Smooth muscle cell (in vitro differentiated cells): ENCODE measurements at regions not wholly inside any gene's neighbourhood (a gene's known extent, or its start where the extent isn't known, plus 50 kb on each side); places are given as distances from the start of the nearest gene placed in this dataset.

Source experiments
- DNase-seq: peaks from one replicate; lab custom pipeline; 2025; ENCODE audit not compliant: unreplicated experiment; lab: John Stamatoyannopoulos, UW
- H2AFZ ChIP-seq: fragments of 200-600 bp; sonication (generic); 2 replicates; pipeline ENCODE4 v1.6.0; 2016; ENCODE audit warnings: antibody characterized with exemption, low read depth, mild to moderate bottlenecking
- H3F3A ChIP-seq: fragments of 200-600 bp; sonication (generic); 2 replicates; pipeline ENCODE4 v1.6.0; 2017; ENCODE audit warnings: antibody characterized with exemption, low read depth
- H3K27ac ChIP-seq: fragments of 200-600 bp; sonication (generic); 2 replicates; pipeline ENCODE4 v1.5.1; 2016; ENCODE audit warnings: low read depth, mild to moderate bottlenecking
- H3K27me3 ChIP-seq: fragments of 200-600 bp; sonication (generic); 2 replicates; pipeline ENCODE4 v1.6.1; 2016; ENCODE audit warnings: low read depth, mild to moderate bottlenecking
- H3K36me3 ChIP-seq: fragments of 200-600 bp; sonication (generic); 2 replicates; pipeline ENCODE4 v1.5.1; 2016; ENCODE audit warnings: low read depth
- H3K4me1 ChIP-seq: fragments of 200-600 bp; sonication (generic); 2 replicates; pipeline ENCODE4 v1.5.1; 2016; ENCODE audit warnings: low read depth
- H3K4me2 ChIP-seq: fragments of 200-600 bp; sonication (generic); 2 replicates; pipeline ENCODE4 v1.6.0; 2016; ENCODE audit warnings: mild to moderate bottlenecking
- H3K4me3 ChIP-seq: fragments of 200-600 bp; sonication (generic); 2 replicates; pipeline ENCODE4 v1.5.1; 2016; ENCODE audit warnings: mild to moderate bottlenecking
- H3K79me2 ChIP-seq: fragments of 200-600 bp; sonication (generic); 2 replicates; pipeline ENCODE4 v1.6.0; 2016; ENCODE audit warnings: low read depth, mild to moderate bottlenecking
- H3K9ac ChIP-seq: fragments of 200-600 bp; sonication (generic); 2 replicates; pipeline ENCODE4 v1.6.0; 2016; ENCODE audit warnings: low read depth
- H3K9me3 ChIP-seq: fragments of 200-600 bp; sonication (generic); replicated peaks from 2 replicates; pipeline ENCODE4 v1.5.1; 2016; ENCODE audit warnings: low read depth
- H4K20me1 ChIP-seq: fragments of 200-600 bp; sonication (generic); 2 replicates; pipeline ENCODE4 v1.6.0; 2016; ENCODE audit warnings: low read depth
- CTCF ChIP-seq: fragments of 200-600 bp; sonication (generic); IDR thresholded peaks from 2 replicates; pipeline ENCODE4 v1.5.1; 2017; ENCODE audit warnings: borderline replicate concordance, mild to moderate bottlenecking, antibody characterized with exemption; ENCODE audit not compliant: insufficient read depth, poor library complexity, severe bottlenecking
- WGBS: methylation state at CpG from one replicate; pipeline ENCODE4 v1.1.7; 2016; ENCODE audit warnings: low lambda C conversion rate; 5-methylcytosine and 5-hydroxymethylcytosine counted together

- no peaks in the 10 kb centered on the region for H4K20me1 ChIP-seq
- no peaks in the 10 kb centered on the region for H3K4me1 ChIP-seq
- H3F3A ChIP-seq, result no peaks in the 10 kb centered on the region
- no peaks in the 10 kb centered on the region for H3K27me3 ChIP-seq
- no peaks in the 10 kb centered on the region for H3K9me3 ChIP-seq
- no peaks in the 10 kb centered on the region for H3K79me2 ChIP-seq
- WGBS, result 96% methylated on average over 1 of the region's 1 CpG
- H2AFZ ChIP-seq, result no peak overlapping the region
- H3K36me3 ChIP-seq, result no peaks in the 10 kb centered on the region
- TF ChIP-seq CTCF, result no peak
- H3K4me2 ChIP-seq, result no peak overlapping the region
- no peak overlapping the region for H3K9ac ChIP-seq
- no peak for DNase-seq
- H3K4me3 ChIP-seq, result no peak overlapping the region
- H3K27ac ChIP-seq, result no peak overlapping the region
Observed at GRCh38 chr7:53500076-53500475, 464.6 kb downstream of the POM121L12 start.

GRCh38 chr7:53504914-53505313, 469.5 kb downstream of the POM121L12 start:
- H3K4me2 ChIP-seq, result no peak overlapping the region
- H3K4me1 ChIP-seq, result no peaks in the 10 kb centered on the region
- no peak overlapping the region for H3K27ac ChIP-seq
- H3K27me3 ChIP-seq, result no peaks in the 10 kb centered on the region
- no peak for DNase-seq
- TF ChIP-seq CTCF, result no peak
- no peaks in the 10 kb centered on the region for H4K20me1 ChIP-seq
- WGBS, result 97% methylated on average over 3 of the region's 3 CpGs
- H3K9ac ChIP-seq, result no peak overlapping the region
- peak overlapping the region; percentile 49 for H2AFZ ChIP-seq
- H3K4me3 ChIP-seq, result no peak overlapping the region
- no peaks in the 10 kb centered on the region for H3F3A ChIP-seq
- no peaks in the 10 kb centered on the region for H3K9me3 ChIP-seq
- H3K79me2 ChIP-seq, result no peaks in the 10 kb centered on the region
- no peaks in the 10 kb centered on the region for H3K36me3 ChIP-seq

GRCh38 chr7:53518319-53518718, 482.9 kb downstream of the POM121L12 start:
- Histone ChIP-seq H3K27ac (no peak overlapping the region), H2AFZ (no peak overlapping the region), H4K20me1 (no peaks in the 10 kb centered on the region), H3K4me1 (no peaks in the 10 kb centered on the region), H3K36me3 (no peaks in the 10 kb centered on the region), H3K4me3 (no peak overlapping the region), H3K27me3 (no peaks in the 10 kb centered on the region), H3K79me2 (no peaks in the 10 kb centered on the region), H3K9ac (no peak overlapping the region), H3F3A (no peaks in the 10 kb centered on the region), H3K4me2 (no peak overlapping the region), H3K9me3 (no peaks in the 10 kb centered on the region)
- no peak for DNase-seq
- no peak for TF ChIP-seq CTCF

GRCh38 chr7:53520841-53521240, 485.4 kb downstream of the POM121L12 start:
- Histone ChIP-seq H3K4me2 (no peak overlapping the region), H3K9ac (no peak overlapping the region), H3K4me3 (no peak overlapping the region), H3K79me2 (no peaks in the 10 kb centered on the region), H2AFZ (no peak overlapping the region), H3K27ac (no peak overlapping the region), H3K36me3 (no peaks in the 10 kb centered on the region), H4K20me1 (no peaks in the 10 kb centered on the region), H3K27me3 (no peaks in the 10 kb centered on the region), H3K4me1 (no peaks in the 10 kb centered on the region), H3K9me3 (no peaks in the 10 kb centered on the region), H3F3A (no peaks in the 10 kb centered on the region)
- TF ChIP-seq CTCF, result no peak
- WGBS, result 84% methylated on average over 5 of the region's 5 CpGs
- DNase-seq, result no peak
